Testis (tissue), 2 donors: ENCODE measurements at regions not wholly inside any gene's neighbourhood (a gene's known extent, or its start where the extent isn't known, plus 50 kb on each side); places are given as distances from the start of the nearest gene placed in this dataset.

Experiments
- DNase-seq: peaks from one replicate; pipeline ENCODE4 v3.0.0-alpha.2; 2019
- H3K27ac ChIP-seq, 2 donors: fragments of 200-600 bp; sonication (generic); one replicate each; pipeline ENCODE4 v1.5.1; 2019
- H3K27me3 ChIP-seq: fragments of 200-600 bp; sonication (generic); one replicate; pipeline ENCODE4 v1.5.1; 2019
- H3K36me3 ChIP-seq: fragments of 200-600 bp; sonication (generic); one replicate; pipeline ENCODE4 v1.5.1; 2017; ENCODE audit warnings: low read depth; ENCODE audit errors: missing control alignments
- H3K4me1 ChIP-seq: fragments of 200-600 bp; sonication (generic); one replicate; pipeline ENCODE4 v1.5.1; 2019
- H3K4me3 ChIP-seq, 2 donors: fragments of 200-600 bp; sonication (generic); one replicate each; pipeline ENCODE4 v1.5.1; 2017 to 2019
- H3K9me3 ChIP-seq: fragments of 200-600 bp; sonication (generic); one replicate; pipeline ENCODE4 v1.5.1; 2017
- CTCF ChIP-seq, 3 experiments: fragments of 450-650 bp in 2 of 3; fragments of 200-600 bp in 1 of 3; sonication (generic) in 1 of 3; IDR thresholded peaks; one replicate each; pipeline ENCODE4 v1.5.1; 2016 to 2019; ENCODE audit warnings: antibody characterized with exemption in 3 of 3, mild to moderate bottlenecking in 2 of 3, moderate library complexity in 1 of 3
- POLR2A ChIP-seq: fragments of 450-650 bp; IDR thresholded peaks from one replicate; pipeline ENCODE4 v1.6.1; 2017; ENCODE audit warnings: antibody characterized with exemption, mild to moderate bottlenecking, moderate library complexity
- WGBS, 2 donors: methylation state at CpG; one replicate each; pipeline ENCODE4 v1.1.5; 2018; 5-methylcytosine and 5-hydroxymethylcytosine counted together
- intact Hi-C: fragments of 100-400 bp; cut with DNase I; formaldehyde crosslinking; loops from one replicate; pipeline ENCODE4 v1.15.1; 2023; ENCODE audit warnings: low total_unique reads

DNA sequence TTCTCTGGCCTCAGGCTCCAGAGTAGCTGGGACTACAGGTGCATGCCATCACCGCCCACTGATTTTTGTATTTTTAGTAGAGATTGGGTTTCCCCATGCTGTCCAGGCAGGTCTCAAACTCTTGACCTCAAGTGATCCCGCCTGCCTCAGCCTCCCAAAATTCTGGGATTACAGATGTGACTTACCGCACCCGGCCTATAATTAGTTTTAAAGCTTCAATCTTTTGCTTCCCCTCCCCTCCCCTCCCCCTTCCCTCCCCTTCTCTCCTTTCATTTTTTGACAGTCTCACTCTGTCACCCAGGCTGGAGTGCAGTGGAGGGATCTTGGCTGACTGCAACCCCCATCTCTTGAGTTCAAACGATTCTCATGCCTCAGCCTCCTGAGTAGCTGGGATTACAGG, 433.3 kb upstream of the EDIL3 start:
- no peaks in the 10 kb centered on the region for H3K36me3 ChIP-seq
- no peak overlapping the region for H3K4me3 ChIP-seq
- H3K27ac ChIP-seq = no peak overlapping the region
- no peaks in the 10 kb centered on the region for H3K27me3 ChIP-seq
- TF ChIP-seq POLR2A (no peak), CTCF (IDR thresholded peaks at IDR 0.05) (no peak)
- DNase-seq = no peak
- no peaks in the 10 kb centered on the region for H3K9me3 ChIP-seq
- intact Hi-C loops = no loop called here
- 94 to 95% methylated on average over 5 of the region's 5 CpGs for WGBS, 2 donors
- H3K4me1 ChIP-seq = no peaks in the 10 kb centered on the region

DNA sequence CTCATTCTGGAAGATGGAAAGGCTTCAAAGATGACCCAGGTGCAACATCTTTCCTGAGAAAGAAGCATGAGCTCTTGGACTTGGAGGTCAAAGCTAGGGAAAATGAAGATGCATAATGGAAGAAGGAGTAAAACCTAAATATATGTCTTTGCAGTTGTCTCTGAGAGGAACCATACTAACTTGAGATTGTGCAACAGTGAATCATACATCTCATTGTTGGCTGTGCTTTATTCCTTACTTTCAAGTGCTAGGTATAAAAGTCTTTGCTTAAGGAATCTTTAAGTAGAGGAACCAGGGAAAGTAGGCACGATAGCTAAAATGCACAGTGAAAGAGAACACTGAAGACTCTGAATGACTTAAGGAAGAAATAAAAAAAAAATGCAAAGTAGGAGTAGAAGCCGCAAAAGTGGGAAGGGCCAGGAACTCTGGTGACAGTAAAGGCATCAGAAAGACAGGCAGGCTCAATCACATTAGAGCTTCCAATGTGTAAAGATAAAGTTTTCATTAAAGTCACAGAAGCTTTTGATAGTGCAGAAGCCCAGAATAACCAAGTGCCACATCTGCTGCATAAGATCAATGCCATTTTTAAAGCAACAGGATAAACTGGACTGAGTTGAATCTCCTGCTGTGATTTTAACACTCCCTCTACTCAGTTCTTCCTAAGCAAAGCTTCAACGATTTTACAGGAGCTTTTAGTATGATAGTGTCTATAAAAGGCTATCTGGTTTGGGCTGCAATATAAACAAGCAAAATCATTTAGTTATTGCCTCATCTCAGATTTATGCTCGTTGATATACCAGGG, 432.3 kb upstream of the EDIL3 start:
- H3K4me1 ChIP-seq = no peaks in the 10 kb centered on the region
- H3K27ac ChIP-seq = no peak overlapping the region
- H3K4me3 ChIP-seq = no peak overlapping the region
- TF ChIP-seq CTCF (IDR thresholded peaks at IDR 0.05) (no peak), POLR2A (no peak)
- H3K9me3 ChIP-seq = no peaks in the 10 kb centered on the region
- H3K27me3 ChIP-seq = no peaks in the 10 kb centered on the region
- intact Hi-C loops = no loop called here
- no peak for DNase-seq
- WGBS, 2 donors = 54% methylated on average over 4 of the region's 4 CpGs
- H3K36me3 ChIP-seq = no peaks in the 10 kb centered on the region

DNA sequence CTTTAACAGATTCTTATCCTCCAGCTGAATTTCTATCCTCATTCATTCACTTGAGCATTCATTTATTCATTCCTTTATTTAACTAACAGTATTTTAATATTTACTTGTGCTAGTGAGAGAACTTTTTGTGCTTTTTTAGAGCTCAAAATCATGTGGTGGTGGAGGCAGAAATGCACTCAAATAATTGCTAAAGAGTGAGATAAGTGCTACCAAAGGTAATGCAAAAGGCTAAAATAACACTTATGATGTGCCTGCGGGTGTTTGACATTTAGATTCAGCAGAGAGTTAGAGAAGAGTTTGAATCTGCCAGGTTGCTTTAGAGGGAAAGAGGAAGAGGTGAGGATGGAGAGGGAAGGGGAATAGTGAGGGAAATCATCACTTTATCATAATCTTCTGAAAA, 431.5 kb upstream of the EDIL3 start:
- TF ChIP-seq CTCF (IDR thresholded peaks at IDR 0.05) (no peak), POLR2A (no peak)
- H3K9me3 ChIP-seq = no peaks in the 10 kb centered on the region
- H3K27me3 ChIP-seq = no peaks in the 10 kb centered on the region
- no peak overlapping the region for H3K4me3 ChIP-seq
- H3K4me1 ChIP-seq = no peaks in the 10 kb centered on the region
- H3K36me3 ChIP-seq = no peaks in the 10 kb centered on the region
- DNase-seq = no peak
- intact Hi-C loops = no loop called here
- H3K27ac ChIP-seq = no peak overlapping the region
- 73 to 79% methylated on average over 1 of the region's 1 CpG for WGBS, 2 donors

GRCh38 chr5:84805473-84805872, 420.8 kb upstream of the EDIL3 start:
- Histone ChIP-seq H3K36me3 (no peaks in the 10 kb centered on the region), H3K4me1 (no peaks in the 10 kb centered on the region), H3K27ac (no peak overlapping the region), H3K4me3 (no peak overlapping the region), H3K9me3 (no peaks in the 10 kb centered on the region), H3K27me3 (no peaks in the 10 kb centered on the region)
- no peak for TF ChIP-seq POLR2A
- TF ChIP-seq CTCF (IDR thresholded peaks at IDR 0.05) = no peak
- intact Hi-C loops = no loop called here
- DNase-seq = no peak

DNA sequence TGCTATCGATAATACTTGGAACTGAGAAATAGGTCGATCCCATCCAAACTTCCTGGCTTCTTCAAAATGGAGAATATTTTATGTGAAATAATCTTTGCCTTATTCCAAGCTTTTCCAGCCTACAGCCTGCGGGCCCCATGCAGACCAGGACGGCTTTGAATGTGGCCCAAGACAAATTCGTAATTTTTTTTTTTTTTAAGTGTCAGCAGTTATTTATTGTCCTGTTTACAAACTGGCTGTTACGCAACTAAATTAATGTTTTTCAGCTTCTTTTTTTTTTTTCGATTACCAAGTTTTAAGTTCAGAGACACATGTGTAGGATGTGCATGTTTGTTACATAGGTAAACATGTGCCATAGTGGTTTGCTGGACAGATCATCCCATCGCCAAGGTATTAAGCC, 411.7 kb upstream of the EDIL3 start:
- Histone ChIP-seq H3K36me3 (no peaks in the 10 kb centered on the region), H3K4me1 (no peaks in the 10 kb centered on the region), H3K27me3 (no peaks in the 10 kb centered on the region), H3K9me3 (no peaks in the 10 kb centered on the region), H3K4me3 (no peak overlapping the region), H3K27ac (no peak overlapping the region)
- no peak for DNase-seq
- 64 to 70% methylated on average over 8 of the region's 8 CpGs for WGBS, 2 donors
- TF ChIP-seq CTCF (IDR thresholded peaks at IDR 0.05) = no peak
- no peak for TF ChIP-seq POLR2A
- intact Hi-C loops = no loop called here
